ENCODE measurements at regions not wholly inside any gene's neighbourhood (a gene's known extent, or its start where the extent isn't known, plus 50 kb on each side); places are given as distances from the start of the nearest gene placed in this dataset.

DNA sequence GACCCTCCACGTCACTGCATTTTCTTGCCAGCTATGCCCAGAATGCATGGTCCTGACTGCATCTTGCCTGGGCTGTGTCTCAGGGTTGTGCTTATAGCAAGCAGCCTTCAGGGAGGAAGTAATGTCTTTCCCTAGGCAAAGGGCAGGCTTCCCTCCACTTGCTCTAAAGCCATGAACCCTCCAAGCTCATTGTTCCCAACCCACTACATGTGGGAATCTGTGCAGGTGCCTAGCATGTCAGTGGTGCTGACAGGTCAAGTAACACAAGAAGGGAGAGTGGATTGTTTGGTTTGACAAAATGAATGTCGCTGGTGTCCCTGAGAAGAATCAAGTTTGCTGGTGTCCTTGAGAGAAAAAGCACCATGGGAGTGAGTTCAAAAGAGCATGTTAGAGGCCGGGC, 53.9 kb upstream of the UCN3 start:
- DNase-seq (ENCODE audit: low read depth in 2 of 2) = no peak

DNA sequence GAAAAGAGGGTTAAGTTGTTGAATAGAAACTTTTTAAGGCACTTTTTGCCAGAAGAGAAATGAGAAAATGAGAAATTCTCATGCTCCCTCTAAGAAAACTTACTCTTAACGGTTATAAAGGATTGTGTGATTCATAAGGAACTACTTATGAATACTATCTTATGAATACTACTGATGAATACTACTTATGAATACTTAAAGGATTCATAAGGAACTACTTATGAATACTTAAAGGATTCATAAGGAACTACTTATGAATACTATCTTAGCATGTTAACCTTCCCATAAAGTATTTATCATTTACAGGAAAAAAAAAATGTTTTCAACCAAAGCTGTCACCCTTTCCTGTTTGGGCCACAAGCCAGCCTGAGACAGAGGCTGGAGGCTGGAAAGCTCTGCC, 53.1 kb upstream of the UCN3 start:
- no peak for DNase-seq (ENCODE audit: low read depth in 2 of 2)

- DNase-seq (ENCODE audit: low read depth in 2 of 2) = no peak
Measured at GRCh38 chr10:5314840-5315239, 49.9 kb upstream of the UCN3 start.
